A204.1 (cell line): ENCODE measurements at regions not wholly inside any gene's neighbourhood (a gene's known extent, or its start where the extent isn't known, plus 50 kb on each side); places are given as distances from the start of the nearest gene placed in this dataset.
"Not testable (repeated sequence)": the region's sequence is repeated elsewhere in the genome, so short reads cannot be mapped to it uniquely, and the experiment has no call there.

ENCODE experiments used
- FAIRE-seq: peaks from 2 replicates; lab custom pipeline; 2012; peaks lifted over from hg19 to GRCh38; lab: Jason Lieb, UNC

DNA sequence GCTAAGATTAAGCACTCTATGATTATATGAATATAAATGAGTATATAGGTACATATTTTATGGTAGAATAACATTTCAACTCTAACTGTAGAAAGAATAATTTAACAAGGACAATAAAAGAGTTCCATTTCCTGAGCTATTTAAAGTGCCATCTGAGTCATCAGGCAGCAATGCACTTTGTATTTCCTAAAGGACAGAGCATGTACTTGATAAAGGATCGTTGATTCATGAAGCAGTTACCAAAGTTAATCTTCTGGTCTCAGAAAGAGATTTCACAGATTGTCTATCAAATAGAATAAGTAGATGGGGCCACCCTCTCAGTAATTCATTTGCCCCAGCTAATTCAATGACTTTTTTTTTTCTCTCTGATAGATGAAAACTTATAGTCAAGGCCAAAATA, 747.8 kb downstream of the CDH18 start:
- no peak for FAIRE-seq

DNA sequence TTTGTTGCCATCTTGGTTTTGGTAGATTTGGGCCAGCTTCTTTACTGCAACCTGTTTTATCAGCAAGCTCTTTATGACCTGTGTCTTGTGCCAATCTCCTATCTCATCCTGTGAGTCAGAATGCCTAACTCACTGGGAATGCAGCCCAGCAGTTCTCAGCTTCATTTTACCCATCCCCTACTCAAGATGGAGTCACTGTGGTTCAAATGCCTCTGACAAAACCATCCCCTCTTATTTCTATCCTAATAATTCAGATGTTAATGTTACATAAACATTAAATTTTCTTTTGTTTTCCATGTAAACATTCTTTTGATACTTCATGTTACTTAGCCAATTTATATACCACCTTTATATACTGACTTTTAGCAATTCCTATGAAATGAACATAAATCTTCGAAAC, 746.3 kb downstream of the CDH18 start:
- FAIRE-seq = no peak

DNA sequence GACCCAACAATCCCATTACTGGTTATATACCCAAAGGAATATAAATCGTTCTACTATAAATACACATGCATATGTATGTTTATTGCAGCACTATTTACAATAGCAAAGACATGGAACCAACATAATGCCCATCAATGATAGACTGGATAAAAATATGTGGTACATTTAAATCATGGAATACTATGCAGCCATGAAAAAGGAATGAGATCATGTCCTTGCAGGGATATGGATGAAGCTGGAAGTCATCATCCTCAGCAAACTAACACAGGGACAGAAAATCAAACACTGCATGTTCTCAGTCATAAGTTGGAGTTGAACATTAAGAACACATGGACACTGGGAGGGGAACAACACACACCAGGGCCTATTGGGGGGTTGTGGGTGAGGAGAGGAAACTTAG, 741.8 kb downstream of the CDH18 start:
- FAIRE-seq = not testable (repeated sequence)

DNA sequence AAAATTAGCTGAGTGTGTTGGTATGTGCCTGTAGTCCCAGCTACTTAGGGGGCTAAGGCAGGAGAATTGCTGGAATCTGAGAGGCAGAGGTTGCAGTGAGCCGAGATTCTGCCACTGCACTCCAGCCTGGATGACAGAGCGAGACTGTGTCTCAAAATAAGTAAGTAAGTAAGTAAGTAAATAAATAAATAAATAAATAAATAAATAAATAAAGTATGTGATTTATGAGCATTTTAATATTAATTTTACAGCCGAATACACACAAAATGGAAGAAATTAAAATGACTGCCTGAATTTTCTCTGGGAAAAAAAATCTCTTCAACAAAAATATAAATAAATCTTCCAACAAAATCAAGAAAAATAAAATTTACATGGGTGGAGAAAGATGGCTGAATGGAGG, 740.7 kb downstream of the CDH18 start:
- no peak for FAIRE-seq

DNA sequence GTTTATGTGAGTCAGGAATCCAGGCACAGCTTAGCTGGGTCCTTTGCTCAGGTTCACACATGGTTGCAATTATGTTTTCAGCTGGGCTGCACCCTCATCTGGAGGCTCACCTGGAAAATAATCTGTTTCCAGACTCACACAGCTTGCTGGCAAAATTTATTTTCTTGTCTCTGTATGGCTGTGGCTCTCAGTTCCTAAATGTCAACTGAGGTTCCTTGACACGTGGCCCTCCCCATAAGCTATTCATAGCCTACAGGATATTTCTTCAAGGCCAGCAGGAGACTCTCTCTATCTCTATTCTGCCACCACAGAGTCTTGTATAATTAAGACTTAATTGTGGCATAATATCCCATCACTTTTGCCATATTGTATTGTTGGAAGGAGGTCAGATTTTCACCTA, 732.0 kb downstream of the CDH18 start:
- FAIRE-seq = no peak

DNA sequence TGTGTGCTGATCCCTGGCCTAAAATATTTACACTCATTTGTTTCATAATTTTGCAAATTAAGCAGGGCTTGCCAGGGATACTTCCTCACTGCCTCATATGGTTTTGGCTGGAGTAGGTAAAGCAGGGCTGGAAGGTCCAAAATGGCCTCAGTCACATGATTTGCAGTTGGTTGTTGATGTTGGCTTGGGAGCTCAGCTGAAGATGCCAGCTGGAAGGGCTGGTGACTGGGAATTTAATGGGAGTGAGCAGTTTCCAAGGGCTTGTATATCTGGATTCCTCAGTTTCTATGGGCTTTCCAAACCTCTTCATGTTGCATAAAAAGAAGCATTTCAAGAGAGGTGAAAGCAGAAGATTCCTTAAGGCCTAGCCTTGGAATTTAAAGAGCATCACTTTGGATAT, 729.3 kb downstream of the CDH18 start:
- FAIRE-seq = no peak

DNA sequence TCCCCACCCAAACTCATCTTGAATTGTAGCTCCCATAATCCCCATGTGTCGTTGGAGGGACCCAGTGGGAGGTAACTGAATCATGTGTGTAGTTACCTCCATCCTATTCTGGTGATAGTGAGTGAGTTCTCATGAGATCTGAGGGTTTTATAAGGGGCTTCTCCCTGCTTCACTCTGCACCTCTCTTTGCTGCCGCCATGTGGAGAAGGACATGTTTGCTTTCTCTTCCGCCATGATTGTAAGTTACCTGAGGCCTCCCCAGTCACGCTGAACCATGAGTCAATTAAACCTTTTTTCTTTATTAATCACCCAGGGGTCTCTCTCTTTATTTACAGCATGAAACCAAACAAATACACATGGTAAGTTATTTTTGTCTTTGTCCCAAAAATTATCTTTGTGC, 726.1 kb downstream of the CDH18 start:
- no peak for FAIRE-seq

DNA sequence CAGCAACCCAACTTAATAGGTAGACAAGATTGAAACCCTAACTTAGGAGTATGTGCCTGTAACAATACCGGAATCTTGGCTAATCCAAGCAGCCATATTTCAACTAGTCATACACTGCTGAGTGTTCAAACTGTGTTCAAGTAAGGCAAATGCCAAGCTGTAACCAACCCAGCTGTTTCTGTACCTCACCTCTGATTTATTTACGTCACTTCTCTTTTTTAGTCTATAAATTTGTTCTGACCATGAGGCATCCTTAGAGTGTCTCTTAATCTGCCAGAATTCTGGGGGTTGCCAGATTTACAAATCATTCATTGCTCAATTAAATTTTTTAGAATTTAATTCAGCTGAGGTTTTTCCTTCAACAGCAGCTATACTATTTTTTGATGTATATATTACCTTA, 723.2 kb downstream of the CDH18 start:
- FAIRE-seq = no peak

DNA sequence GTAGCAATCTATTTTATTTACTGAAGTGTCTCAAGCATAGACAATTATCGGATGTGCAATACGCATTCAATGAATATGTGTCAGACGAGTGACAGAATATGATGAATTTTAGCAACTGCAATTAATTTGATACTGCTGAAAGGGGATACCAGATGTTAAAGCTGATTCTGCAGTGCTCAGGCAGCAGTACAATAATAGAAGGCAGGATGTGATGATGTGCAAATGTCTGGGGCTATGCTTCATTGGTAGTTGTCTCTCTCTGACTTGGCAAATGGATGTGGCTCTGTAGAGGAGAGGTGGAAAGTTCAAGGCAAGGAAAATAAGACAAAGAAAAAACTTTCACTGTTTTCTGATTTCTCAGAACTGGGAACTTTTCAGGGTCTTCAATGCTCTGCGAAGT, 721.2 kb downstream of the CDH18 start:
- FAIRE-seq = no peak

DNA sequence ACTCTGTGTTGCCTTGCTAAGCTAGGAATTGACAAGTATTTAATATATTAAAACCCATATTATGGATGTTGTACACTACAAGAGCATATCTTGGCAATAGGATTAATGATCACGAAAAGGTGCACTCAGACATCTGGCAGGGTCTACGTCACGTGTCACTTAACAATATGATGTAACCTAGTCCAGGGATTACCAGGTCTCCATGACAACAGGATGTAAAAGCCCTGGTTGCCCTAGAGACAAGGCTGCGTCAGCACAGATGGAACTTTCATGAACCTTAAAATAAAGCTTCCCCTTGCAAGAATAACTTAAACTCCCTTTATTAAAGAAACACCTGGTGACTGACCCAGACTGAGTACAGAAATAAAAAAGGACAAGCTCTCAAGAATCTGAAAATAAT, 717.8 kb downstream of the CDH18 start:
- no peak for FAIRE-seq

DNA sequence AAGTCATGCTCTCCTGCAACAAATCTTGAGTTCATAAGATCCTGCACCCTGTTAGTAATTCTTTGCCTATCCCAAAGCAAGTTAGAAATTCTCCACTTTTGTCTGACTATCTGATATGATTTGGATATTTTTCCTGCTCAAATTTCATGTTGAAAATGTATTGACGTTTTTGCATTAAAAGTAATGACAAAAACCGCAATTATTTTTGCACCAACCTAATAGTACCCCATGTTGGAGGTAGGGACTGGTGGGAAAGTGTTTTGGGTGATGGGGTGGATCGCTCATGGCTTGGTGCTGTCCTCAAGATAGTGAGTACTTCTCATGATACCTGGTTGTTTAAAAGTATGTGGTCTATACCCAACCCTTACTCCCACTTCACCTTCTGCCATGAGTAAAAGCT, 713.4 kb downstream of the CDH18 start:
- no peak for FAIRE-seq

DNA sequence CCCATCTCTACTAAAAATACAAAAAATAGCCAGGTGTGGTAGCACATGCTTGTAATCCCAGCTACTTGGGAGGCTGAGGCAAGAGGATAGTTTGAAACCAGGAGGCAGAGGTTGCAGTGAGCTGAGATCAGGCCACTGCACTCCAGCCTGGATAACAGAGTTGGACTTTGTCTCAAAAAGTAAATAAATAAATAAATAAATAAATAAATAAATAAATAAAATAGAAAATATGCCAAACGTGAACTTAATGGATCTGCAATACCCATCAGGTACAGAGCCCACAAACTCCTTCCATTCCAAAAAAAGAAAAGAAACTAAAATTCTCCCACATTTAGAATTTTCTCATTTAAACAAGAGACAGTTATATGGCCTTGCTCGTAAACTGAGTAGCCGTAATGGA, 702.7 kb downstream of the CDH18 start:
- no peak for FAIRE-seq

DNA sequence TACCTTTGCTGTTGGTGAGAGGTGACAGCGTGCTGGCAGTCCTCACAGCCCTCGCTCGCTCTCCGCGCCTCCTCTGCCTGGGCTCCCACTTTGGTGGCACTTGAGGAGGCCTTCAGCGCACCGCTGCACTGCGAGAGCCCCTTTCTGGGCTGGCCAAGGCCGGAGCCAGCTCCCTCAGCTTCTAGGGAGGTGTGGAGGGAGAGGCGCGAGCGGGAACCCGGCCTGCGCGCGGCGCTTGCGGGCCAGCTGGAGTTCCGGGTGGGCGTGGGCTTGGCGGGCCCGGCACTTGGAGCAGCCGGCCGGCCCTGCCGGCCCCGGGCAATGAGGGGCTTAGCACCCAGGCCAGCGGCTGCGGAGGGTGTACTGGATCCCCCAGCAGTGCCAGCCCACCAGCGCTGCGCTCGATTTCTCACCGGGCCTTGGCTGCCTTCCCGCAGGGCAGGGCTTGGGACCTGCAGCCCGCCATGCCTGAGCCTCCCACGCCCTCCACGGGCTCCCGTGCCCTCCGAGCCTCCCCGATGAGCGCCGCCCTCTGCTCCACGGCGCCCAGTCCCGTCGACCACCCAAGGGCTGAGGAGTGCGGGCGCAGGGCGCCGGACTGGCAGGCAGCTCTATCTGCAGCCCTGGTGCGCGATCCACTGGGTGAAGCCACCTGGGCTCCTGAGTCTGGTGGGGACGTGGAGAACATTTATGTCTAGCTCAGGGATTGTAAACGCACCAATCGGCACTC, 700.3 kb downstream of the CDH18 start:
- FAIRE-seq = not testable (repeated sequence)

DNA sequence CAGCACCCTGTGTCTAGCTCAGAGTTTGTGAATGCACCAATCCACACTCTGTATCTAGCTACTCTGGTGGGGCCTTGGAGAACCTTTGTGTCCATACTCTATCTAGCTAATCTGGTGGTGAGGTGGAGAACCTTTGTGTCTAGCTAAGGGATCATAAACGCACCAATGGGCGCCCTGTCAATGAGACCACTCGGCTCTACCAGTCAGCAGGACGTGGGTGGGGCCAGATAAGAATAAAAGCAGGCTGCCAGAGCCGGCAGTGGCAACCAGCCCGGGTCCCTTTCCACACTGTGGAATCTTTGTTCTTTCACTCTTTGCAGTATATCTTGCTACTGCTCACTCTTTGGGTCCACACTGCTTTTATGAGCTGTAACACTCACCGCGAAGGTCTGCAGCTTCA, 699.7 kb downstream of the CDH18 start:
- not testable (repeated sequence) for FAIRE-seq

DNA sequence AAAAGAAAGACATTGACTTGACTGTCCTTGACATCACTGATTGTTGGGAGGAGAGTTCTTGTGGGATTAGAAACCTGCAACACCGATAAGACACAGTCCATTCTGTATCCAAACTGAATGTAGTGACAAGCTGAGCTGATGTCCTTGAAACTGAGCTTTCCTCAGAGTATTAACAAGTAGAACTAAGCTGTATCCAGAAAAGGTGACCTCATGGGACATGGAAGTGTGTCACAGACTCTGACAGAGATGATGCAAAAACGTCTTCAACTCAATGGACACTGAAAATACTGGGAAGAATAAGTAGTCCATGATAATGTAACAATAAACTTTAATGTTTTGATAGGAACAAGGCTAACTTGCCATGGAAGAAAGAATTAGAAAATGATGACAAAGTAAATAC, 690.1 kb downstream of the CDH18 start:
- no peak for FAIRE-seq

DNA sequence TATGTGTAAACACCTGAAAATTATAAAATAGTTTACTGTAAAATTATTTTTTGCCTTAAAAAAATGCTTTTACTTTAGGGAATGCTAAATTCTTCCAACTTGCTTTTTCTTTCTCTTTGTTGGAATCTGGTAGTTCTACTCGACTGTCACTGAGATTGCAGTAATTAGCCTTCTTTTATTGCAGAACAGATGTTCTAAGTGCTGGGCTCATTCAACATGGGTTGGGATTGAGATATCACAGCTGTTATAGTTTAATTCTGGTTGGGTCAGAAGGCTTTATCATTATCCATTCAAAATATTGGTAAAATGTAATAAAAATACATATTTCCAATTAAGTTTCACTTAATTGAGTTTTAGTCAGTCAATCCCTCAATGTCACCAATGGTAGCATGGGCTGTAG, 686.7 kb downstream of the CDH18 start:
- FAIRE-seq = no peak

DNA sequence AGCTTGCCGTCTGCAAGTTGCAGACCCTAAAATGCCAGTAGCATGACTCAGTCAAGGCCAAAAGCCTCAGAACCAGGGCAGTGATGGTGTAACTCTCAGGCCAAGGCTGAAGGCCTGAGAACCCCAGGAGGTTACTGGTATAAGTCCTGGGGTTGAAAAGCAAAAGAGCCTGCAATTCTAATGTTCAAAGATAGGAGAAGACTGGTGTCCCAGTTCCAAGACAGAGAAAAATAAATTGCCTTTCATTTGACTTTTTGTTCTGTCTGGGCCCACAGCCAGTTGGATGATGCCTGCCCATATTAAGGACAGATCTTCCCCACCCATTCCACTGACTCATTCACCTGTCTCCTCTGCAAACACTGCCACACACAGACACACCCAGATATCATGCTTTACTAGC, 673.2 kb downstream of the CDH18 start:
- no peak for FAIRE-seq

DNA sequence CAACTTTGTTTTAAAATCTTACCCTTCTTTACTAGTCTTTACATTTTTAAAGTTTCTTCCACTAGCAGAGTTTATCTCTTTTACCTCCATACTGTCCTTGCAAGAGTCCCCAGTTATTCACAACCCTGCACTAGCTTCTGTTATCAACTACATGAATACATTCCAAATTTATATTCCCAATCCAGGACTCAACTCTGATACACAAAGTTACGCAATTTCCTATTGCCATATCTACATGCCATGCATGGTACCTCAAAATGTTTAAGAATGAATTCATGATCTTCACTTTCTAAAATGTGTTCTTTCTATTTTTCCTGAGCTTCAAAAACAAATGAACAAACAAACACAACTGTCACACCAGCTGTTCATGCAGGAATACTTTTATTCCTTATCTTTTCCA, 668.7 kb downstream of the CDH18 start:
- FAIRE-seq = no peak

DNA sequence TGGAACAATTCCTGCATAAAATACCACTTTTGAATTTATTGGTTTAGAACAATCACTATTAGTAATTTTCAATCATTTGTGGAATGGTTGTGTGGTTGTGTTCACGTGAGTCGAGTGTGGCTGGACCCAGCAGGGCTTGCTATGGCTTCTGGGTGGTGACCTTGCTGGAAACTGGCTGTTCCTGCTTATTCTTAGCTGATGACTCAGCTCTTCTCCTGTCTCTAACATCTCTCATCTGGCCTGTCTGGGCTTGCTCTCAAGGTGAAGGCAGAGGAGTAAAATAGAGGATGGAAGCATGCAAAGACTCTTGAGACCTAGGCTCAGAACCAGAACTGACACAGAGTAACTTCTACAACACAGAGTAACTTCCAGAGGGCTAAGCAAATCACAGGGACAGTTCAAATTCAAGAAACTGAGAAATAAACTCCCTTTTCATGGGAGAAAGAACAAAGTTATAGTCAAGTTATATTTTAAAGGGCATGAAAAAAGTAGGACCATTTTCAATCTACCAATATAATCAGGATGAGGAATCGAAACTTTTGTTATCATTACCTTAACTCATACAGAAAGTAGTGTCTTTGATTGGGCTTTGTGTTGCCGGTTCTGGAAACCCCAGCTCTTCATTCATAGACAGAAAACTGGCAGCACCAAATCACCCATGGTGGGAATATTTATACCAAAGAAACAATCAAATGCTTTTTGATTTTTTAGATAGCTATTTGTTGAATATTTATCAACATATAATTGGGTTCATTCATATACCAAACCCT, 665.1 kb downstream of the CDH18 start:
- FAIRE-seq = no peak

DNA sequence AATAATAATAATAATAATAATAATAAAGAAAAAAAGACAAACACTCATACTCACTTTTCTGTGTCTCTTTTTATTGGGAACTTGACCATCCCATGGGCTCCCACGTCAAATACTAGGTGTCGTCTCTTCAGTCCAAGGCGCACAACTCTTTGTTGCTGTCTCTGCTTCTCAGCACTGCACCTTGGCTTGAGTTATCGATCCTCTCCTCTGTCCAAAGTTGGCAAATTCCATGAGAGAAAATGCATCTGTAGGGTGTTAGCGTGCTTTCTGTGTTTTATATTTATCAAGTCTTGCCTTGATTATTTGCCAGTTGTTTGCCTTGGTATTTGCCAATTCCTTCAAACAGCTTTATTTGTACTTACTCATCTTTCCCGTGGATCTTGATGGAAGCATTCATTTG, 653.7 kb downstream of the CDH18 start:
- FAIRE-seq = no peak

DNA sequence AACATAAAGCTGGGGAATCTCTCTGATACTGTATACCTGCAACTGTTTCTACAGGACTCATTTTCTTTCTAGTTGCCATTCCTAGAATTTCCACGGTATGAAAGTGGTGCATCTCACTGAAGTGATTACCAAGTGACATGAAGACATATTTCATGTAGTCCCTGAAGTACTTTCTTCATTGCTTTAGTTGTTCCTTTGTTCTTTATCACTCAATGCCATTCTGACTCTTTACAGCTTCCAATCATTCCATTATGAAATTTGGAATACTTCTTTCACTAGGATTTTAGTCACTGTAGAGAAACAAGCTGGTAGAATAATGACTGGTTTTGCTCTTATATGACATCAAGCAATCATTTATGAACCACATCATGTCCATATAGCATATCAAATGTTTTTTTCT, 645.1 kb downstream of the CDH18 start:
- FAIRE-seq = no peak

DNA sequence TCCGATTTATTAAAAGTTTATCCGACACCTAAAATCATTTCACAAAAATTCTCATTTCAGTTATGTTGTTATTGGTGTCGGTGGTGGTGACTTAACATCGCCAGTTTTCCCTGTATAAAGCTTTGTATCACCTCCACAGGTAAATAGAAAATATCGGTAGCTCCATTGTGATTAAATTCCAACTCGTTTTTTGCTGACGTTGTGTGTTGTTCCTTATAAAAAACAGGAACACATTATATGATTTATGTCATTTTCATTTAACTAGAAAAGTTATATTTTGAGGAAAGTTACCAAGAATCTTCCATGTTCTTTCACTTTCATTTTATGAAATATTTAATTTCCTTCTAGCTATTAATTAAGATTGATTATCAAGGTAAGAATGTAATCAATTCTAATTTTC, 635.9 kb downstream of the CDH18 start:
- FAIRE-seq = no peak

DNA sequence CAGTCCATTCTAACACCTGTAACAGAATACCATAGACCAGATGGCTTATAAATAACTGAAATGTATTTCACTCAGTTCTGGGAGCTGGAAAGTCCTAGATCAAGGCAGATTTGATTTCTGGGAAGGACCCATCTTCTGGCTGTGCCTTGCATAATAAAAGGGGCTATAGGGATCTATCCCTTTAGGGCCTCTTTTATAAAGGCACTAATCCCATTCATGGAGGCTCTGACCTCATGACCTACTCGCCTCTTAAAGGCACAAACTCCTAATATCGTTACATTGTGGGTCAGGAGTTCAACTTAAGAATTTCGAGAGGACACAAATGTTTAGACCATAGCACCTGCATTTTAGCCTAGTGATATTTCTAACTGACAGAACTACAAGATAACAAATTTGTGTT, 619.0 kb downstream of the CDH18 start:
- FAIRE-seq = no peak

DNA sequence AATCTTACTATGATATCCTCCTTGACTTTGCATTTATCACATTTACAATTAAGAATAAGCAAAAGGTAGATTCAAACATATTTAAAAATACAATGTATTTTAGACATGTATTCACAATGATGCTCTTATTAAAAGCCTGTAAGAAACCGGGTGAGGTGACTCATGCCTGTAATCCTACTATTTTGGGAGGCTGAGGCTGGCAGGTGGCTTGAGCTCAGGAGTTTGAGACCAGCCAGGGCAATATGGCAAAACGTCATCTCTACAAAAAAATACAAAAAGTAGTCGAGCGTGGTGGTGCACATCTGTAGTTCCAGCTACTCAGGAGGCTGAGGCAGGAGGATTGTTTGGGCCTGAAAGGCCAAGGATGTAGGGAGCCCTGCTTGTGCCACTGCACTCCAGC, 618.4 kb downstream of the CDH18 start:
- no peak for FAIRE-seq
